Osteocyte (in vitro differentiated cells): ENCODE measurements at regions not wholly inside any gene's neighbourhood (a gene's known extent, or its start where the extent isn't known, plus 50 kb on each side); places are given as distances from the start of the nearest gene placed in this dataset.
A peak's percentile ranks its signal among the peaks of the same experiment; 100 is the strongest.

ENCODE experiments used
- DNase-seq: peaks from one replicate; pipeline ENCODE4 v3.0.0; 2021; ENCODE audit warnings: mixed read lengths; ENCODE audit not compliant: unreplicated experiment; ENCODE audit errors: extremely low spot score
- H3K27ac Mint-ChIP-seq: one replicate; pipeline ENCODE4 v1.8.0; 2021; ENCODE audit warnings: mild to moderate bottlenecking, mixed read lengths; ENCODE audit not compliant: unreplicated experiment
- H3K27me3 Mint-ChIP-seq: one replicate; pipeline ENCODE4 v1.8.0; 2021; ENCODE audit warnings: mixed read lengths; ENCODE audit not compliant: unreplicated experiment
- H3K36me3 Mint-ChIP-seq: one replicate; pipeline ENCODE4 v1.8.0; 2021; ENCODE audit warnings: mixed read lengths; ENCODE audit not compliant: unreplicated experiment
- H3K4me1 Mint-ChIP-seq: one replicate; pipeline ENCODE4 v1.8.0; 2021; ENCODE audit warnings: mixed read lengths; ENCODE audit not compliant: unreplicated experiment
- H3K4me3 Mint-ChIP-seq: one replicate; pipeline ENCODE4 v1.8.0; 2021; ENCODE audit warnings: mild to moderate bottlenecking, moderate library complexity, mixed read lengths; ENCODE audit not compliant: unreplicated experiment
- H3K9me3 Mint-ChIP-seq: one replicate; pipeline ENCODE4 v1.8.0; 2021; ENCODE audit warnings: mixed read lengths; ENCODE audit not compliant: unreplicated experiment
- TF ChIP-seq, protein P1 (sequence below): fragments of 200-600 bp; sonication (generic); IDR thresholded peaks from 2 replicates; pipeline ENCODE4 v1.5.0; 2021; ENCODE audit warnings: antibody characterized with exemption, mild to moderate bottlenecking, moderate library complexity

DNA sequence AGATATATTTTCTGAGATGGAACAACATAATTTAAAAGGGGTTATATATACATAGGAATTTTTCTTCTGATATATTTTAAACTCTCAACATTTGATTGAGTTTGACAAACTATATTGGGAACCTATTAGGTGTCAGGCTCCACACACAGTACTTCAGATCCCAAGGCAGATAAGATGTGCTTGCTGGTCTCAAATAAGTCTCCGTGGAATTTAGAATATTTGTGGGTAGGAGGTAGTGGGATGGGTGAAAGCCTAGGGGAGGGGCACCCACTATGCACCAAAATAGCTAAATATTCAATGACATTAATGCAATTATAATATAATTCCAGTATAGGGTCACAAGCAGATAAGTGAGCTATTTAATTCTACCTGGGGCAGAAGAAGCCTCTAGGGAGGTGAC is 81.5 kb downstream of the ARL4A start:
- Mint-ChIP-seq H3K27ac (no peak overlapping the region), H3K9me3 (peaks cover 8% of the 10 kb centered on the region), H3K27me3 (no peaks in the 10 kb centered on the region), H3K4me1 (peaks cover 16% of the 10 kb centered on the region), H3K36me3 (no peaks in the 10 kb centered on the region), H3K4me3 (no peak overlapping the region)
- TF ChIP-seq, protein P1, sequence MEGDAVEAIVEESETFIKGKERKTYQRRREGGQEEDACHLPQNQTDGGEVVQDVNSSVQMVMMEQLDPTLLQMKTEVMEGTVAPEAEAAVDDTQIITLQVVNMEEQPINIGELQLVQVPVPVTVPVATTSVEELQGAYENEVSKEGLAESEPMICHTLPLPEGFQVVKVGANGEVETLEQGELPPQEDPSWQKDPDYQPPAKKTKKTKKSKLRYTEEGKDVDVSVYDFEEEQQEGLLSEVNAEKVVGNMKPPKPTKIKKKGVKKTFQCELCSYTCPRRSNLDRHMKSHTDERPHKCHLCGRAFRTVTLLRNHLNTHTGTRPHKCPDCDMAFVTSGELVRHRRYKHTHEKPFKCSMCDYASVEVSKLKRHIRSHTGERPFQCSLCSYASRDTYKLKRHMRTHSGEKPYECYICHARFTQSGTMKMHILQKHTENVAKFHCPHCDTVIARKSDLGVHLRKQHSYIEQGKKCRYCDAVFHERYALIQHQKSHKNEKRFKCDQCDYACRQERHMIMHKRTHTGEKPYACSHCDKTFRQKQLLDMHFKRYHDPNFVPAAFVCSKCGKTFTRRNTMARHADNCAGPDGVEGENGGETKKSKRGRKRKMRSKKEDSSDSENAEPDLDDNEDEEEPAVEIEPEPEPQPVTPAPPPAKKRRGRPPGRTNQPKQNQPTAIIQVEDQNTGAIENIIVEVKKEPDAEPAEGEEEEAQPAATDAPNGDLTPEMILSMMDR: no peak
- no peak for DNase-seq

DNA sequence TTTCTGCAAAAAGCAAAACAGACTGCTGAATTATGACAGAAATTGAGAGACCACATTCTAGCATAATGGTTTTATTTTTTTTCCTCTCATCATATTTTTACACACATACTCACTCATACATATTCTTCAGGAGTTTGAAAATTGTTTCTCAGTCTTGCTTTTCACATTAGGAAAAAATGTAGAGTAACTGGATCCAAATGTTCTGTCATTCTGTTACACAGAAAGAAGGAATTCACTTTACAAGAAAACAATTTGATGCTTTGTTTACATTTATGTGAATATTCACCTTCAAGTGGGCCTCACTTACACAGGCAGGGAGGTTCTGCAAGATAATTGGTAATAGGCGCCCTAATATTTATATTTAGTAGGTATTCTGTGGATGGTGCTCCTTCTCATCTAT is 82.0 kb downstream of the ARL4A start:
- TF ChIP-seq, protein P1: no peak
- H3K4me3 Mint-ChIP-seq: no peak overlapping the region
- H3K36me3 Mint-ChIP-seq: no peaks in the 10 kb centered on the region
- no peak for DNase-seq
- H3K9me3 Mint-ChIP-seq: peaks cover 8% of the 10 kb centered on the region
- peaks cover 16% of the 10 kb centered on the region for H3K4me1 Mint-ChIP-seq
- H3K27me3 Mint-ChIP-seq: no peaks in the 10 kb centered on the region
- H3K27ac Mint-ChIP-seq: no peak overlapping the region

DNA sequence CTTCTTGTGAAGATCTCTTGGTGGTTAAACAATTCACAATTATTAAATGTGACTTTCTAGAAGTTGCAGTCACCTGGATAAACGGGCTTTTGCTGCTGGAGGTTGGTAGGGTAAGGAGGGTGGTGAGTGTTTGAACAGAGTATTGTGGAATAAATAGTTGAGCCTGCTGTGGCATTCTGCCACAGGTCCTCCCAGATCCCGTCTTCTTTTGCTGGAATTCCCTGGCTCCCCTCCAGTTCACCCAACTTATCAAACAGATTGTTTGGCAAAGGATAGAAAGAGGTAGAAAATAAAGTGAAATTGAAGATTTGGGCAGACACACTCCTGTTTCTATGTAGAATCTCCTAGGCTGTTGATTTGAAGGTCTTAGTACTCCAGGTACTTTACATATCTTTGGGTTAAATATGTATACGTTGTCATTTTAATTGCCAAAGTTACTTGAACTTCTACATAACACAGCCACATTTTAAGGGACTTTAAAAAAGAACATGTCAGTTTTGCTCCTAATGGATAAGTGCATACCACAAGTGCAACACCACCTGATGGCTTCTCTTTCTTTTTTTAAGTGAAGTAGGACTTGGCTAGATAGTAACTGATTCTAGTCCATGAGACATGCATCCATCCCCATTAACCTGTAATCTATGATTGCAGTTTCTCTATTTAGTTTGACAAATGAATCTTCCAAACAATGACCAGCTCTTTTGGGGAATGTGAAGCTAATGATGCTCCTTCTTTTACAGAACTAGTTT is 83.0 kb downstream of the ARL4A start:
- Mint-ChIP-seq H3K27me3 (no peaks in the 10 kb centered on the region), H3K9me3 (peaks cover 8% of the 10 kb centered on the region), H3K4me3 (no peak overlapping the region), H3K4me1 (peaks cover 16% of the 10 kb centered on the region), H3K27ac (no peak overlapping the region), H3K36me3 (no peaks in the 10 kb centered on the region)
- DNase-seq: no peak
- TF ChIP-seq, protein P1: no peak

DNA sequence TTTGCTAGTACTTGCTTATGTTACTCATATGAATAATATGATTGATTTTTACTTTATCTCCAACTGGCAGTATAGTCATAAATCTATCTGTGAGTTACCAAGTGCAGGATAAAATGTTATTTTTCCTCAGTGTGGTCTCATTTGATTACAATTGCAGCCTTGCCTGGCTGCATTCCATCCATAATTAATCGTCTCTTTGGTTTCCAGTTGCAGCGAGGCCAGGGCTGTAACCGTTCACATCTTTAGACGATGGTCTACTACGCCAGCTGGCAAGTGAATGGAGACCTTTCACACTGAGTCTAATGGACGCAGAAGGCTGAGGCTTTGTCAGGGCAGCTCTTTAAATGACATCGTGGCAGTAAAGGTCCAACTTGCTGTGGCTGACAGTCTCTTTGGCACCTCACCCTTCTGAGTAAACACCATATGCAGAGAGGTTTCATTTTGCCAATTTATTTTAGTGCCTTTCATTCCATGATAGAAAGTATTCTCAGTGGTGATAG is 84.0 kb downstream of the ARL4A start:
- no peaks in the 10 kb centered on the region for H3K36me3 Mint-ChIP-seq
- H3K4me1 Mint-ChIP-seq: peaks cover 16% of the 10 kb centered on the region
- no peak for DNase-seq
- no peaks in the 10 kb centered on the region for H3K27me3 Mint-ChIP-seq
- peak overlapping the region; percentile 0 for H3K4me3 Mint-ChIP-seq
- H3K9me3 Mint-ChIP-seq: peaks cover 8% of the 10 kb centered on the region
- no peak overlapping the region for H3K27ac Mint-ChIP-seq
- TF ChIP-seq, protein P1: no peak

DNA sequence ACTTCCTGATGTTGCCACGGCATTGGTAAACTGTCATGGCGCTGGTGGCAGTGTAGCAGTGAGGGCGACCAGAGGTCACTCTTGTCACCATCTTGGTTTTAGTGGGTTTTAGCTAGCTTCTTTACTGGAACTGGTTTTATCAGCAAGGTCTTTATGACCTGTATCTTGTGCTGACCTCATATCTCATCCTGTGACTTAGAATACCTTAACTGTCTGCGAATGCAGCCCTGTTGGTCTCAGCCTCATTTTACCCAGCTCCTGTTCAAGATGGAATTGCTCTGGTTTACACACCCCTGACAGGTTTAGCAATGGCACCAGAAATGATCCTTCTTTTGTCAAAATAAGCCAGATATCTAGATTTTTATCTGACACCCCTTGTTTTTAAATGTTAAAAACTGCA is 85.3 kb downstream of the ARL4A start:
- H3K36me3 Mint-ChIP-seq: no peaks in the 10 kb centered on the region

More for the DNA sequence above, 85.3 kb downstream of the ARL4A start:
- TF ChIP-seq, protein P1: no peak
- H3K9me3 Mint-ChIP-seq: peaks cover 8% of the 10 kb centered on the region
- H3K4me1 Mint-ChIP-seq: peaks cover 16% of the 10 kb centered on the region
- H3K27me3 Mint-ChIP-seq: no peaks in the 10 kb centered on the region
- DNase-seq: no peak
- no peak overlapping the region for H3K27ac Mint-ChIP-seq
- H3K4me3 Mint-ChIP-seq: no peak overlapping the region
